OCI-LY7 (cell line): ENCODE measurements at regions not wholly inside any gene's neighbourhood (a gene's known extent, or its start where the extent isn't known, plus 50 kb on each side); places are given as distances from the start of the nearest gene placed in this dataset.

Source experiments
- CTCF ChIP-seq: fragments of 200-600 bp; sonication (generic); conservative IDR thresholded peaks from 2 replicates; pipeline ENCODE4 v1.5.1; 2014; ENCODE audit warnings: mild to moderate bottlenecking, antibody characterized with exemption, low read length, moderate library complexity, mixed read lengths
- EZH2phosphoT487 ChIP-seq: fragments of 200-600 bp; sonication (generic); IDR thresholded peaks from 2 replicates; pipeline ENCODE4 v1.6.1; 2018; ENCODE audit warnings: low read depth, borderline replicate concordance, mild to moderate bottlenecking, mixed run types, antibody characterized with exemption, low read length, moderate library complexity, mixed read lengths

- no peak for TF ChIP-seq CTCF
- no peak for TF ChIP-seq EZH2phosphoT487
Observed at GRCh38 chr6:102356170-102356569, 962.7 kb downstream of the GRIK2 start.
